OCI-LY3 (cell line): ENCODE measurements at regions not wholly inside any gene's neighbourhood (a gene's known extent, or its start where the extent isn't known, plus 50 kb on each side); places are given as distances from the start of the nearest gene placed in this dataset.

ENCODE experiments used
- H2AFZ ChIP-seq: fragments of 200-600, 300-600 bp; shearing (Covaris generic); 2 replicates; pipeline ENCODE4 v1.6.0; 2014; ENCODE audit warnings: antibody characterized with exemption, low read depth, low read length
- H3K27ac ChIP-seq: fragments of 200-600, 300-600 bp; sonication (generic); 2 replicates; pipeline ENCODE4 v1.5.1; 2014; ENCODE audit warnings: mild to moderate bottlenecking, low read length, moderate library complexity, mixed read lengths
- H3K27me3 ChIP-seq: fragments of 200-600, 300-600 bp; sonication (generic); 2 replicates; pipeline ENCODE4 v1.6.1; 2014; ENCODE audit warnings: low read depth, low read length, mixed read lengths
- H3K36me3 ChIP-seq: fragments of 200-600, 300-600 bp; sonication (generic); replicated peaks from 2 replicates; pipeline ENCODE3; 2014; ENCODE audit warnings: low read depth, low read length, mixed read lengths
- H3K4me1 ChIP-seq: fragments of 300-600, 200-600 bp; sonication (generic); 2 replicates; pipeline ENCODE4 v1.6.1; 2014; ENCODE audit warnings: low read length, mixed read lengths
- H3K4me2 ChIP-seq: fragments of 200-600, 300-600 bp; sonication (generic); 2 replicates; pipeline ENCODE4 v1.6.1; 2014; ENCODE audit warnings: low read length, mixed read lengths
- H3K4me3 ChIP-seq: fragments of 300-600, 200-600 bp; sonication (generic); 2 replicates; pipeline ENCODE4 v1.5.1; 2014; ENCODE audit warnings: antibody characterized with exemption, mild to moderate bottlenecking, low read length, moderate library complexity
- H3K79me2 ChIP-seq: fragments of 300-600, 200-600 bp; shearing (Covaris generic); 2 replicates; pipeline ENCODE4 v1.6.1; 2014; ENCODE audit warnings: mild to moderate bottlenecking, low read length, mixed read lengths
- H3K9ac ChIP-seq: fragments of 300-600, 200-600 bp; shearing (Covaris generic); 2 replicates; pipeline ENCODE4 v1.6.0; 2014; ENCODE audit warnings: mild to moderate bottlenecking, low read length, moderate library complexity
- H3K9me3 ChIP-seq: fragments of 200-600, 300-600 bp; shearing (Covaris generic); 2 replicates; pipeline ENCODE4 v1.6.1; 2014; ENCODE audit warnings: low read length, mixed read lengths; ENCODE audit not compliant: insufficient read depth
- H4K20me1 ChIP-seq: fragments of 200-600, 300-600 bp; sonication (generic); 2 replicates; pipeline ENCODE4 v1.6.1; 2016; ENCODE audit warnings: low read length, mixed read lengths; ENCODE audit not compliant: insufficient read depth
- CTCF ChIP-seq: fragments of 200-600, 300-600 bp; sonication (generic); IDR thresholded peaks from 2 replicates; pipeline ENCODE4 v1.5.1; 2014; ENCODE audit warnings: antibody characterized with exemption, low read length, low read depth
- EZH2phosphoT487 ChIP-seq: fragments of 200-600 bp; shearing (Covaris generic); IDR thresholded peaks from 2 replicates; pipeline ENCODE4 v1.6.1; 2018; ENCODE audit warnings: antibody characterized with exemption, mixed run types, low read depth

DNA sequence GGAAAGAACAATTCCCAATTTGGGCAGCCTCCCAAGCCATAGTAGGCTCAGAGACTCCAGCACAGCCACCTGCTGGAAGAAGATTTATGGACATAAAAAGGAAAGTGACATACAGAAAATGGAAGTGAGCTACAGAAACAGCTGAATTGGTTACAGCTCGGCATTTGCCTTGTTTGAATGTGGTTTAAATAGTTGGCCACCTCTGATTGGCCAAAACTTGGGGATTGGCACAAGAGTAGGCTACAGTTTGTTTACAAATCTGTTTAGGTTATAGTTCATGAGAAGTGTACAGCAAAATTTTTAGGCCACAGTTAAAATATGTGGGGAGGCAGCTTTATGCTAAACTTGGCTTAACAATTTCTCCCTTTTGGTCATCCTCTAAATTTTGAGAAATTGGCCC is 150.4 kb downstream of the MAGEC1 start:
- no peak overlapping the region for H3K4me2 ChIP-seq
- H3K4me3 ChIP-seq = no peak overlapping the region
- no peak overlapping the region for H3K9ac ChIP-seq
- no peaks in the 10 kb centered on the region for H4K20me1 ChIP-seq
- no peaks in the 10 kb centered on the region for H3K79me2 ChIP-seq
- H3K4me1 ChIP-seq = peaks cover 7% of the 10 kb centered on the region; the same call in 1 of the 2 replicates
- H3K36me3 ChIP-seq = no peaks in the 10 kb centered on the region
- H3K27ac ChIP-seq = no peak overlapping the region
- no peaks in the 10 kb centered on the region for H3K27me3 ChIP-seq
- TF ChIP-seq CTCF (no peak), EZH2phosphoT487 (no peak)
- H2AFZ ChIP-seq = no peak overlapping the region
- no peaks in the 10 kb centered on the region for H3K9me3 ChIP-seq

- no peaks in the 10 kb centered on the region for H4K20me1 ChIP-seq
Measured at GRCh38 chrX:142052238-142052637, 148.5 kb downstream of the MAGEC1 start.

DNA sequence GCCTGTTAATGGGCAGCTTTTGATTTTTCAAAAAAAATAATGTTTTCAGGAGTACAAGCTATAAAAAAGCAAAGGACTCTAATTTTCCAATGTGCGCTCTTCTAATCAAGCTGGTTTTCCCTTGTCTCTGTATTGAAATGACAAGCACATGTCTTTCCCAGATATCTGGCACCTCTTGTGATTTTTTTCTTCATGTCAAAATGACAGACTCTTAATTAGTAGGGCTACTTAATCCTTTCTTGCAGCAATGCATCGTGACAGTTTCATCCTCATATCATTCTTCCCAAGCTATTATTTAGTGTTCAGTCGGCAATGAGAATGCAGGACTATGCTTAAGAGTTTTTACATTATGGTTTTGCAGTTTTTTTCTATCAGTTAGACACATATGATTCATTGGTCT is 139.5 kb downstream of the MAGEC1 start:
- H3K4me3 ChIP-seq = no peak overlapping the region
- H3K9me3 ChIP-seq = peaks cover 4% of the 10 kb centered on the region; the same call in 1 of the 2 replicates
- H3K79me2 ChIP-seq = no peaks in the 10 kb centered on the region
- no peak overlapping the region for H3K9ac ChIP-seq
- no peak overlapping the region for H2AFZ ChIP-seq
- TF ChIP-seq EZH2phosphoT487 (no peak), CTCF (no peak)
- no peak overlapping the region for H3K27ac ChIP-seq
- peaks cover 14% of the 10 kb centered on the region for H3K4me1 ChIP-seq
- no peaks in the 10 kb centered on the region for H4K20me1 ChIP-seq
- no peak overlapping the region for H3K4me2 ChIP-seq
- H3K27me3 ChIP-seq = no peaks in the 10 kb centered on the region
- H3K36me3 ChIP-seq = no peaks in the 10 kb centered on the region

More at GRCh38 chrX:142052238-142052637, 148.5 kb downstream of the MAGEC1 start:
- Histone ChIP-seq H3K9ac (no peak overlapping the region), H3K79me2 (no peaks in the 10 kb centered on the region), H3K27me3 (no peaks in the 10 kb centered on the region), H3K36me3 (no peaks in the 10 kb centered on the region), H2AFZ (no peak overlapping the region), H3K9me3 (no peaks in the 10 kb centered on the region), H3K4me1 (peaks cover 7% of the 10 kb centered on the region; the same call in 1 of the 2 replicates), H3K27ac (no peak overlapping the region), H3K4me3 (no peak overlapping the region), H3K4me2 (no peak overlapping the region)
- TF ChIP-seq EZH2phosphoT487 = no peak
- TF ChIP-seq CTCF = no peak

DNA sequence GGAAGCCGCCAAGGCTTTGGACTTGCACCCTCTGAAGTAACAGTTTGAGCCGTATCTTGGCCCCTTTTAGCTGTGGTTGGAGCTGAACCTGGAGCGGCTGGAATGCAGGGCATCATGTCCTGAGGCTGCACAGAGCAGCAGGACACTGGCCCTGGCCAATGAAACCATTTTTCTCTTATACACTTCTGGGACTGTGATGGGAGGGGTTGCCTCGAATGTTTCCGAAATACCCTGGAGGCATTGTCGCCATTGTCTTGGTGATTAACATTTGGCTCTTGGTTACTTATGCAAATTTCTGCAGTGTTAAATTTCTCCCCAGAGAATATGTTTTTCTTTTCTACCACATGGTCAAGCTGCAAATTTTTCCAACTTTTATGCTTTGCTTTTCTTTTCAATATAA is 137.2 kb downstream of the MAGEC1 start:
- no peak overlapping the region for H3K9ac ChIP-seq
- H3K4me3 ChIP-seq = no peak overlapping the region
- no peaks in the 10 kb centered on the region for H3K36me3 ChIP-seq
- H3K27me3 ChIP-seq = no peaks in the 10 kb centered on the region
- H3K9me3 ChIP-seq = peaks cover 4% of the 10 kb centered on the region; the same call in 1 of the 2 replicates
- no peak overlapping the region for H3K4me2 ChIP-seq
- H3K27ac ChIP-seq = no peak overlapping the region
- H4K20me1 ChIP-seq = no peaks in the 10 kb centered on the region
- no peaks in the 10 kb centered on the region for H3K79me2 ChIP-seq
- no peak overlapping the region for H2AFZ ChIP-seq
- TF ChIP-seq CTCF (no peak), EZH2phosphoT487 (no peak)
- peaks cover 14% of the 10 kb centered on the region for H3K4me1 ChIP-seq
